ENCODE measurements at regions not wholly inside any gene's neighbourhood (a gene's known extent, or its start where the extent isn't known, plus 50 kb on each side); places are given as distances from the start of the nearest gene placed in this dataset.

- no peak overlapping the region for H3K4me3 ChIP-seq (ENCODE audit: low read depth, low read length)
- no peak for DNase-seq (ENCODE audit: low read depth)
- TF ChIP-seq CTCF (conservative IDR thresholded peaks at IDR 0.05; ENCODE audit: low read depth, low read length): no peak
Observed at GRCh38 chr10:133020193-133020817, 67.4 kb upstream of the ADGRA1 start.

- no peak for TF ChIP-seq CTCF (conservative IDR thresholded peaks at IDR 0.05; ENCODE audit: low read depth, low read length)
- DNase-seq (ENCODE audit: low read depth): no peak
- H3K4me3 ChIP-seq (ENCODE audit: low read depth, low read length): no peak overlapping the region
Observed at GRCh38 chr10:133019651-133020050, 68.1 kb upstream of the ADGRA1 start.

GRCh38 chr10:133019191-133019590 is 68.5 kb upstream of the ADGRA1 start:
- H3K4me3 ChIP-seq (ENCODE audit: low read depth, low read length): no peak overlapping the region
- DNase-seq (ENCODE audit: low read depth): no peak
- no peak for TF ChIP-seq CTCF (conservative IDR thresholded peaks at IDR 0.05; ENCODE audit: low read depth, low read length)

GRCh38 chr10:133018491-133018890 is 69.2 kb upstream of the ADGRA1 start:
- no peak for DNase-seq (ENCODE audit: low read depth)
- TF ChIP-seq CTCF (conservative IDR thresholded peaks at IDR 0.05; ENCODE audit: low read depth, low read length): no peak
- H3K4me3 ChIP-seq (ENCODE audit: low read depth, low read length): no peak overlapping the region

GRCh38 chr10:133017203-133017601 is 70.5 kb upstream of the ADGRA1 start:
- no peak for DNase-seq (ENCODE audit: low read depth)
- no peak for TF ChIP-seq CTCF (conservative IDR thresholded peaks at IDR 0.05; ENCODE audit: low read depth, low read length)
- no peak overlapping the region for H3K4me3 ChIP-seq (ENCODE audit: low read depth, low read length)

GRCh38 chr10:133016493-133017202 is 71.1 kb upstream of the ADGRA1 start:
- TF ChIP-seq CTCF (conservative IDR thresholded peaks at IDR 0.05; ENCODE audit: low read depth, low read length): no peak
- DNase-seq (ENCODE audit: low read depth): no peak
- no peak overlapping the region for H3K4me3 ChIP-seq (ENCODE audit: low read depth, low read length)
